HEK293 (cell line): ENCODE measurements at regions not wholly inside any gene's neighbourhood (a gene's known extent, or its start where the extent isn't known, plus 50 kb on each side); places are given as distances from the start of the nearest gene placed in this dataset.

Experiments
- CTCF ChIA-PET: fragments of 350-600 bp; formaldehyde crosslinking; extraction: SDS; loops from one replicate; lab custom pipeline; 2021; ENCODE audit warnings: antibody characterized with exemption; lab: Yijun Ruan, JAX
- POLR2A ChIA-PET: fragments of 300-600 bp; formaldehyde crosslinking; extraction: SDS; loops from one replicate; lab custom pipeline; 2020; ENCODE audit warnings: antibody characterized with exemption, inconsistent platforms; lab: Yijun Ruan, JAX
- H3K27ac ChIP-seq: fragments of 200-500 bp; sonication (Bioruptor generic); 2 replicates; pipeline ENCODE4 v1.5.1; 2014; ENCODE audit warnings: low read depth, low read length, control low read depth, inconsistent platforms; ENCODE audit errors: extremely low read depth
- H3K36me3 ChIP-seq, 2 experiments: fragments of 200-500 bp in 1 of 2; sonication (Bioruptor generic) in 1 of 2; 1 replicate in 1 of 2; 2 replicates in 1 of 2; pipeline ENCODE4 v1.5.1; 2014 to 2017; ENCODE audit warnings: inconsistent platforms in 2 of 2, low read length in 2 of 2; ENCODE audit not compliant: control insufficient read depth in 2 of 2, insufficient read depth in 1 of 2
- H3K4me1 ChIP-seq: fragments of 200-500 bp; sonication (Bioruptor generic); 2 replicates; pipeline ENCODE4 v1.5.1; 2014; ENCODE audit warnings: mild to moderate bottlenecking, low read length, inconsistent platforms; ENCODE audit not compliant: control insufficient read depth, insufficient read depth
- H3K4me3 ChIP-seq: 2 replicates; pipeline ENCODE4 v1.5.1; 2011; ENCODE audit warnings: low read depth, mild to moderate bottlenecking, control low read depth, low read length, moderate library complexity
- H3K9me3 ChIP-seq: fragments of 200-500 bp; sonication (Bioruptor generic); 2 replicates; pipeline ENCODE4 v1.5.1; 2014; ENCODE audit warnings: low read depth, low read length, inconsistent platforms; ENCODE audit not compliant: control insufficient read depth, insufficient read depth
- BCL11B ChIP-seq: fragments of 450-650 bp; formaldehyde crosslinking; IDR thresholded peaks from 2 replicates; pipeline ENCODE4 v1.5.1; 2016; ENCODE audit warnings: low read depth, missing biosample characterization, missing genetic modification characterization
- GLIS2 ChIP-seq: fragments of 450-650 bp; formaldehyde crosslinking; IDR thresholded peaks from 2 replicates; pipeline ENCODE4 v1.5.1; 2016; ENCODE audit warnings: missing biosample characterization, missing genetic modification characterization
- HOXA7 ChIP-seq: sonication (generic); formaldehyde crosslinking; IDR thresholded peaks from 2 replicates; pipeline ENCODE4 v1.8.1; 2022; ENCODE audit warnings: missing genetic modification reagents, borderline replicate concordance
- KLF7 ChIP-seq: fragments of 450-650 bp; formaldehyde crosslinking; IDR thresholded peaks from 2 replicates; pipeline ENCODE4 v1.5.1; 2016; ENCODE audit warnings: missing biosample characterization, missing genetic modification characterization, borderline replicate concordance
- MZF1 ChIP-seq: fragments of 450-650 bp; formaldehyde crosslinking; IDR thresholded peaks from 2 replicates; pipeline ENCODE4 v1.5.1; 2017; ENCODE audit warnings: missing biosample characterization, missing genetic modification characterization, borderline replicate concordance
- REST ChIP-seq: fragments of 450-650 bp; formaldehyde crosslinking; IDR thresholded peaks from 2 replicates; pipeline ENCODE4 v1.5.1; 2016; ENCODE audit warnings: missing biosample characterization, missing genetic modification characterization
- ZBTB21 ChIP-seq: fragments of 450-650 bp; formaldehyde crosslinking; IDR thresholded peaks from 2 replicates; pipeline ENCODE4 v1.5.1; 2017; ENCODE audit warnings: missing biosample characterization, missing genetic modification characterization
- ZNF155 ChIP-seq: fragments of 450-650 bp; formaldehyde crosslinking; IDR thresholded peaks from 2 replicates; pipeline ENCODE4 v1.5.1; 2016; ENCODE audit warnings: missing biosample characterization, missing genetic modification characterization
- ZNF169 ChIP-seq: fragments of 450-650 bp; formaldehyde crosslinking; IDR thresholded peaks from 2 replicates; pipeline ENCODE4 v1.5.1; 2016; ENCODE audit warnings: missing biosample characterization, missing genetic modification characterization
- ZNF280D ChIP-seq: fragments of 450-650 bp; formaldehyde crosslinking; IDR thresholded peaks from 2 replicates; pipeline ENCODE4 v1.5.1; 2016; ENCODE audit warnings: missing biosample characterization, missing genetic modification characterization
- ZNF394 ChIP-seq: fragments of 450-650 bp; formaldehyde crosslinking; IDR thresholded peaks from 2 replicates; pipeline ENCODE4 v1.5.1; 2016; ENCODE audit warnings: missing biosample characterization, missing genetic modification characterization, mild to moderate bottlenecking, moderate library complexity, borderline replicate concordance
- ZNF398 ChIP-seq: fragments of 450-650 bp; formaldehyde crosslinking; IDR thresholded peaks from 2 replicates; pipeline ENCODE4 v1.5.1; 2017; ENCODE audit warnings: missing biosample characterization, missing genetic modification characterization
- ZNF426 ChIP-seq: fragments of 450-650 bp; formaldehyde crosslinking; IDR thresholded peaks from 2 replicates; pipeline ENCODE4 v1.5.1; 2017; ENCODE audit warnings: missing biosample characterization, missing genetic modification characterization, mild to moderate bottlenecking, inconsistent platforms, moderate library complexity
- ZNF473 ChIP-seq: fragments of 450-650 bp; formaldehyde crosslinking; IDR thresholded peaks from 2 replicates; pipeline ENCODE4 v1.5.1; 2017; ENCODE audit warnings: missing biosample characterization, missing genetic modification characterization
- ZNF529 ChIP-seq: fragments of 450-650 bp; formaldehyde crosslinking; IDR thresholded peaks from 2 replicates; pipeline ENCODE4 v1.5.1; 2017; ENCODE audit warnings: missing genetic modification characterization, missing biosample characterization; ENCODE audit not compliant: insufficient replicate concordance
- ZNF585B ChIP-seq: fragments of 450-650 bp; formaldehyde crosslinking; IDR thresholded peaks from 2 replicates; pipeline ENCODE4 v1.5.1; 2016; ENCODE audit warnings: missing biosample characterization, missing genetic modification characterization
- ZNF624 ChIP-seq: fragments of 450-650 bp; formaldehyde crosslinking; IDR thresholded peaks from 2 replicates; pipeline ENCODE4 v1.5.1; 2017; ENCODE audit warnings: missing biosample characterization, missing genetic modification characterization
- TF ChIP-seq, protein P1 (sequence below): fragments of 450-650 bp; formaldehyde crosslinking; IDR thresholded peaks from 2 replicates; pipeline ENCODE4 v1.5.1; 2016; ENCODE audit warnings: missing biosample characterization, missing genetic modification characterization

DNA sequence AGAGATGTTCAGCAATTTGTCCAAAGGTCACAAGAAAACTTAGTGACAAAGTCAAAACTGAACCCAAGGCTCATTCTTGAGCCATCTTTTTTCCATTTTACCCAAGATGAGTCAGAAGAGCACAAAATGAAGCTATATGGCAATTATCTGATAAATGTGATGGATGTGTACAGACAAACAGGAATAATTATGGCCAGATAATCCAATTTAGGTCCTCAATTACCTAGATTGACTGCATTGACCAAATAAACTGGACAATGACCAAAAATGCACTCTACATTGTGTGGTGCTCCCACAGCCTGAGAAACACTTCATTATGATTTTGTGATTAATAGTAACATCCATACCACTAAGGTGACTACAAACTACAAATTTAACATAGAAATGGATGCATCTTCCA lies 1105.8 kb downstream of the IGSF11 start (continued):
- no peak for TF ChIP-seq ZNF529 (tag by site-specific recombination)
- no peak for TF ChIP-seq ZNF155 (tag by site-specific recombination)
- TF ChIP-seq ZNF585B: no peak
- TF ChIP-seq HOXA7 (CRISPR knock-in tag): no peak
- TF ChIP-seq ZNF426 (tag by site-specific recombination): no peak
- TF ChIP-seq ZNF280D (tag by site-specific recombination): no peak
- no peak for TF ChIP-seq MZF1 (tag by site-specific recombination)
- no peak for TF ChIP-seq ZNF398 (tag by site-specific recombination)
- no peak for TF ChIP-seq ZNF473 (tag by site-specific recombination)
- TF ChIP-seq KLF7 (tag by site-specific recombination): no peak
- TF ChIP-seq, all 188 proteins: peak for 0

DNA sequence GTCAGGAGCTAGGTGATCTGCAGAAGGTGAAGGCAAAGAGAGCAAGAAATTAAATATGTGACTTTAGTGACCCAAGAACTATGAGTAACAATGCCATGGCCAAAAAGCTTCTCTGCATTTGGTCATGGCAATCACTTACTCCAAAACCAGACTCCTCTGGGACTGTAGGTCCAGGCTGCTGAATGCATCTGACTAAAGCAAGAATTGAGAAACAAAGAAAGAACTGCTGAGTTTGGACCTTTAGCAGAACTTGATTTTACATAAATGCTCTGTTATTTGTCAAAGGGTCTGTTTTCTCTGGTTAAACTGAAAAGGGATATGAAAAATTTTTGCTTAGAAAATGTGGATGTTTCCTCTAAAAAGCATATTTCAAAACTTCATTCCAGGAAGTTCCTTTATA lies 1102.2 kb downstream of the IGSF11 start:
- no peak for TF ChIP-seq ZNF624 (tag by site-specific recombination)
- TF ChIP-seq BCL11B (tag by site-specific recombination): no peak
- no peak for TF ChIP-seq ZNF394 (tag by site-specific recombination)
- TF ChIP-seq GLIS2 (tag by site-specific recombination): no peak
- Histone ChIP-seq H3K9me3 (no peaks in the 10 kb centered on the region), H3K36me3 (no peaks in the 10 kb centered on the region), H3K4me3 (no peak overlapping the region), H3K27ac (no peak overlapping the region), H3K4me1 (no peaks in the 10 kb centered on the region)
- CTCF ChIA-PET: no interaction called here
- POLR2A ChIA-PET: no interaction called here

GRCh38 chr3:117936159-117936558 lies 1098.5 kb downstream of the IGSF11 start:
- Histone ChIP-seq H3K4me3 (no peak overlapping the region), H3K36me3 (no peaks in the 10 kb centered on the region), H3K27ac (no peak overlapping the region), H3K9me3 (no peaks in the 10 kb centered on the region), H3K4me1 (no peaks in the 10 kb centered on the region)
- no peak for TF ChIP-seq REST (tag by site-specific recombination)
- TF ChIP-seq, protein P1, sequence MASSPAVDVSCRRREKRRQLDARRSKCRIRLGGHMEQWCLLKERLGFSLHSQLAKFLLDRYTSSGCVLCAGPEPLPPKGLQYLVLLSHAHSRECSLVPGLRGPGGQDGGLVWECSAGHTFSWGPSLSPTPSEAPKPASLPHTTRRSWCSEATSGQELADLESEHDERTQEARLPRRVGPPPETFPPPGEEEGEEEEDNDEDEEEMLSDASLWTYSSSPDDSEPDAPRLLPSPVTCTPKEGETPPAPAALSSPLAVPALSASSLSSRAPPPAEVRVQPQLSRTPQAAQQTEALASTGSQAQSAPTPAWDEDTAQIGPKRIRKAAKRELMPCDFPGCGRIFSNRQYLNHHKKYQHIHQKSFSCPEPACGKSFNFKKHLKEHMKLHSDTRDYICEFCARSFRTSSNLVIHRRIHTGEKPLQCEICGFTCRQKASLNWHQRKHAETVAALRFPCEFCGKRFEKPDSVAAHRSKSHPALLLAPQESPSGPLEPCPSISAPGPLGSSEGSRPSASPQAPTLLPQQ (tag by site-specific recombination): no peak
- no peak for TF ChIP-seq ZNF169
- TF ChIP-seq ZBTB21 (tag by site-specific recombination): no peak
- POLR2A ChIA-PET: no interaction called here
- CTCF ChIA-PET: no interaction called here
